ENCODE measurements at regions not wholly inside any gene's neighbourhood (a gene's known extent, or its start where the extent isn't known, plus 50 kb on each side); places are given as distances from the start of the nearest gene placed in this dataset.

GRCh38 chr1:170804879-170805278 lies 130.5 kb upstream of the MROH9 start:
- Histone ChIP-seq H3K9me3 (replicated peaks; ENCODE audit: control insufficient read depth, insufficient read depth, low read length) (no peaks in the 10 kb centered on the region), H3K9ac (ENCODE audit: control insufficient read depth, insufficient read depth, low read length) (no peak overlapping the region), H3K27ac (ENCODE audit: control insufficient read depth, insufficient read depth) (no peak overlapping the region), H3K4me2 (ENCODE audit: control insufficient read depth, insufficient read depth) (no peak overlapping the region), H3K4me3 (no peak overlapping the region), H3K36me3 (ENCODE audit: control insufficient read depth in 2 of 2, insufficient read depth in 2 of 2, low read length in 1 of 2) (no peaks in the 10 kb centered on the region), H2AFZ (ENCODE audit: control insufficient read depth, low read depth, low read length) (no peak overlapping the region), H3K79me2 (ENCODE audit: control insufficient read depth, insufficient read depth, low read length) (no peaks in the 10 kb centered on the region), H4K20me1 (ENCODE audit: control insufficient read depth, insufficient read depth) (no peaks in the 10 kb centered on the region), H3K4me1 (ENCODE audit: control insufficient read depth, insufficient read depth, low read length) (no peaks in the 10 kb centered on the region), H3K27me3 (replicated peaks in 1 of 2; ENCODE audit: control insufficient read depth in 2 of 2, insufficient read depth in 2 of 2, low read length in 1 of 2) (no peaks in the 10 kb centered on the region)
- ChIA-PET CTCF (no interaction called here), RAD21 (ENCODE audit: unreplicated experiment) (no interaction called here), POLR2A (no interaction called here), SMC1A (ENCODE audit: uncharacterized antibody, unreplicated experiment) (interaction anchor here (1.0 to 1.3 kb wide), 2 partner anchors 35 to 85 kb away, joined by 3 read pairs; no protein-coding TSS in a partner anchor)
- DNase-seq (ENCODE audit: low read depth, low spot score), result no peak
- TF ChIP-seq RELA (IDR thresholded peaks at IDR 0.05; ENCODE audit: borderline replicate concordance, partially characterized antibody), result no peak
- TF ChIP-seq NRF1 (conservative IDR thresholded peaks at IDR 0.05; ENCODE audit: low read depth, low read length), result no peak
- TF ChIP-seq LARP7 (IDR thresholded peaks at IDR 0.05), result no peak
- no peak for TF ChIP-seq MAX (IDR thresholded peaks at IDR 0.05; ENCODE audit: low read depth, low read length)
- in situ Hi-C loops (cut with MboI), result no loop called here
- no peak for FAIRE-seq
- intact Hi-C loops (cut with micrococcal nuclease; ENCODE audit: unreplicated experiment), result no loop called here
- no TSS peak for BruUV-seq (replicated peaks)
- ATAC-seq, result no peak
- WGBS (ENCODE audit: insufficient coverage, insufficient replicate concordance, low lambda C conversion rate, missing lambda C conversion rate), result 48% methylated on average over 4 of the region's 4 CpGs

- H3K27me3 ChIP-seq (replicated peaks in 1 of 2; ENCODE audit: control insufficient read depth in 2 of 2, insufficient read depth in 2 of 2, low read length in 1 of 2), result no peaks in the 10 kb centered on the region
- ChIA-PET POLR2A (no interaction called here), SMC1A (ENCODE audit: uncharacterized antibody, unreplicated experiment) (no interaction called here), CTCF (interaction anchor here (0.9 kb wide), 1 partner anchor 85 kb away, joined by 3 read pairs; no protein-coding TSS in a partner anchor), RAD21 (ENCODE audit: unreplicated experiment) (no interaction called here)
- no peaks in the 10 kb centered on the region for H3K36me3 ChIP-seq (ENCODE audit: control insufficient read depth in 2 of 2, insufficient read depth in 2 of 2, low read length in 1 of 2)
- BruUV-seq (replicated peaks), result no TSS peak
- no peak for DNase-seq (ENCODE audit: low read depth, low spot score)
- FAIRE-seq, result no peak
- WGBS (ENCODE audit: insufficient coverage, insufficient replicate concordance, low lambda C conversion rate, missing lambda C conversion rate), result 2% methylated on average over 3 of the region's 3 CpGs
- no peak overlapping the region for H3K4me3 ChIP-seq
- intact Hi-C loops (cut with micrococcal nuclease; ENCODE audit: unreplicated experiment), result no loop called here
- no peaks in the 10 kb centered on the region for H3K79me2 ChIP-seq (ENCODE audit: control insufficient read depth, insufficient read depth, low read length)
- no peak for ATAC-seq
- no peaks in the 10 kb centered on the region for H3K4me1 ChIP-seq (ENCODE audit: control insufficient read depth, insufficient read depth, low read length)
- H2AFZ ChIP-seq (ENCODE audit: control insufficient read depth, low read depth, low read length), result no peak overlapping the region
- in situ Hi-C loops (cut with MboI), result no loop called here
- H3K9me3 ChIP-seq (replicated peaks; ENCODE audit: control insufficient read depth, insufficient read depth, low read length), result no peaks in the 10 kb centered on the region
- no peaks in the 10 kb centered on the region for H4K20me1 ChIP-seq (ENCODE audit: control insufficient read depth, insufficient read depth)
- no peak overlapping the region for H3K4me2 ChIP-seq (ENCODE audit: control insufficient read depth, insufficient read depth)
- no peak overlapping the region for H3K27ac ChIP-seq (ENCODE audit: control insufficient read depth, insufficient read depth)
- no peak overlapping the region for H3K9ac ChIP-seq (ENCODE audit: control insufficient read depth, insufficient read depth, low read length)
- no peak for TF ChIP-seq TARDBP (IDR thresholded peaks at IDR 0.05; ENCODE audit: borderline replicate concordance)
- no peak for TF ChIP-seq IKZF1 (conservative IDR thresholded peaks at IDR 0.05)
- TF ChIP-seq MAX (IDR thresholded peaks at IDR 0.05; ENCODE audit: low read depth, low read length), result no peak
- TF ChIP-seq CEBPB (IDR thresholded peaks at IDR 0.05; ENCODE audit: borderline replicate concordance in 1 of 2, low read depth in 2 of 2, low read length in 2 of 2), result no peak
- no peak for TF ChIP-seq ETV6 (conservative IDR thresholded peaks at IDR 0.05 in 1 of 2, IDR thresholded peaks at IDR 0.05 in 1 of 2; ENCODE audit: borderline replicate concordance in 1 of 2, low read depth in 1 of 2)
- TF ChIP-seq CREB1 (IDR thresholded peaks at IDR 0.05; ENCODE audit: low read depth), result no peak
- no peak for TF ChIP-seq STAT3 (IDR thresholded peaks at IDR 0.05; ENCODE audit: low read depth, low read length)
- no peak for TF ChIP-seq CBFB (IDR thresholded peaks at IDR 0.05; ENCODE audit: low read depth)
- TF ChIP-seq NFIC (IDR thresholded peaks at IDR 0.05; ENCODE audit: low read depth, low read length), result no peak
- TF ChIP-seq HDAC2 (IDR thresholded peaks at IDR 0.05), result no peak
- TF ChIP-seq CHD2 (IDR thresholded peaks at IDR 0.05; ENCODE audit: borderline replicate concordance, low read depth, low read length), result no peak
- no peak for TF ChIP-seq HDGF (IDR thresholded peaks at IDR 0.05)
- TF ChIP-seq SREBF2 (IDR thresholded peaks at IDR 0.05; ENCODE audit: low read length), result no peak
- TF ChIP-seq CHD4 (IDR thresholded peaks at IDR 0.05), result no peak
- no peak for TF ChIP-seq ZBTB4 (CRISPR knock-in tag; IDR thresholded peaks at IDR 0.05)
Measured at GRCh38 chr1:170806961-170807360, 128.4 kb upstream of the MROH9 start.
